Gastrocnemius medialis (tissue), 4 donors: ENCODE measurements at regions not wholly inside any gene's neighbourhood (a gene's known extent, or its start where the extent isn't known, plus 50 kb on each side); places are given as distances from the start of the nearest gene placed in this dataset.

Source experiments
- ATAC-seq, 2 donors: fragments of 150-250 bp; one replicate each; pipeline ENCODE4 v1.9.1; 2016
- DNase-seq, 2 donors: peaks; one replicate each; pipeline ENCODE4 v3.0.0-alpha.2; 2019
- H3K27ac ChIP-seq, 4 donors: fragments of 200-600 bp; sonication (generic); 1 replicate in 1 of 4; 2 replicates in 3 of 4; pipeline ENCODE4 v1.5.1; 2016 to 2018; ENCODE audit warnings: mild to moderate bottlenecking in 2 of 4, moderate library complexity in 1 of 4
- H3K27me3 ChIP-seq, 3 donors: fragments of 200-600 bp; sonication (generic) in 2 of 3; 1 replicate in 1 of 3; 2 replicates in 2 of 3; pipeline versions ENCODE4 v1.5.1 to v1.6.0; 2016 to 2019; ENCODE audit warnings: mild to moderate bottlenecking in 1 of 3, moderate library complexity in 1 of 3
- H3K36me3 ChIP-seq, 2 donors: fragments of 200-600 bp; sonication (generic) in 1 of 2; one replicate each; pipeline ENCODE4 v1.5.1; 2017 to 2018
- H3K4me1 ChIP-seq, 2 donors: fragments of 200-600 bp; sonication (generic) in 1 of 2; one replicate each; pipeline ENCODE4 v1.5.1; 2016 to 2017; ENCODE audit warnings: mild to moderate bottlenecking in 2 of 2
- H3K4me3 ChIP-seq, 4 donors: fragments of 200-600 bp; sonication (generic) in 3 of 4; 1 replicate in 1 of 4; 2 replicates in 3 of 4; pipeline ENCODE4 v1.5.1; 2016 to 2019; ENCODE audit warnings: mild to moderate bottlenecking in 2 of 4
- H3K9me3 ChIP-seq, 3 donors: fragments of 200-600 bp; sonication (generic) in 2 of 3; 1 replicate in 1 of 3; 2 replicates in 2 of 3; pipeline ENCODE4 v1.5.1; 2016 to 2019
- CTCF ChIP-seq, 5 experiments: fragments of 450-650 bp in 3 of 5; fragments of 200-600 bp in 2 of 5; sonication (generic) in 2 of 5; IDR thresholded peaks in 4 of 5; conservative IDR thresholded peaks in 1 of 5; 1 replicate in 4 of 5; 2 replicates in 1 of 5; pipeline ENCODE4 v1.5.1; 2016 to 2019; ENCODE audit warnings: antibody characterized with exemption in 5 of 5, mild to moderate bottlenecking in 3 of 5, moderate library complexity in 3 of 5
- POLR2A ChIP-seq, 2 donors: fragments of 450-650 bp; IDR thresholded peaks; one replicate each; pipeline ENCODE4 v1.6.1; 2017; ENCODE audit warnings: antibody characterized with exemption in 2 of 2, mild to moderate bottlenecking in 2 of 2, moderate library complexity in 2 of 2
- in situ Hi-C, 4 donors: fragments of 200-750 bp; cut with MboI; loops; one replicate each; pipeline versions ENCODE4 v1.15.0 to v1.8.0; 2017; ENCODE audit warnings: low sequenced_read_pairs in 4 of 4
- intact Hi-C: fragments of 100-400 bp; cut with DNase I; formaldehyde crosslinking; loops from one replicate; pipeline ENCODE4 v1.15.1; 2023; ENCODE audit warnings: low total_unique reads

- in situ Hi-C loops (no loop called here), intact Hi-C loops (loop anchor here (10.0 kb wide), 1 partner anchor 174 kb away; the partner anchor contains the start of gene CDC42EP3)
- no peak for TF ChIP-seq POLR2A (IDR thresholded peaks at IDR 0.05)
- no peak for TF ChIP-seq CTCF (IDR thresholded peaks at IDR 0.05 in 4 of 5, conservative IDR thresholded peaks at IDR 0.05 in 1 of 5)
- no peak overlapping the region for H3K4me3 ChIP-seq
- H3K27ac ChIP-seq, result no peak overlapping the region
- no peak for DNase-seq
- peaks cover 12 to 14% of the 10 kb centered on the region in 2 donors for H3K4me1 ChIP-seq
- no peaks in the 10 kb centered on the region for H3K36me3 ChIP-seq
- ATAC-seq, result no peak
- H3K27me3 ChIP-seq, result no peaks in the 10 kb centered on the region
- H3K9me3 ChIP-seq, result no peaks in the 10 kb centered on the region
Measured at GRCh38 chr2:37501113-37501512, 156.7 kb downstream of the QPCT start.

- DNase-seq (peak in 1 of 2 donors; percentile 19), ATAC-seq (peak; percentile 86 to 87)
- intact Hi-C loops, result loop anchor here (5.0 to 10.0 kb wide), 2 partner anchors 39 to 168 kb away; partner anchors contain the start of gene CDC42EP3
- Histone ChIP-seq H3K9me3 (no peaks in the 10 kb centered on the region), H3K27ac (peak overlapping the region; percentile 49 to 79 (median 69)), H3K4me1 (peaks cover 31 to 39% of the 10 kb centered on the region in 2 donors), H3K27me3 (no peaks in the 10 kb centered on the region), H3K36me3 (no peaks in the 10 kb centered on the region), H3K4me3 (no peak overlapping the region)
- in situ Hi-C loops, result no loop called here
- TF ChIP-seq CTCF (IDR thresholded peaks at IDR 0.05 in 4 of 5, conservative IDR thresholded peaks at IDR 0.05 in 1 of 5) (no peak), POLR2A (IDR thresholded peaks at IDR 0.05) (no peak)
Measured at GRCh38 chr2:37506407-37507050, 162.1 kb downstream of the QPCT start.

- H3K27ac ChIP-seq, result peak overlapping the region; percentile 49 to 79 (median 69)
- H3K4me3 ChIP-seq, result no peak overlapping the region
- H3K36me3 ChIP-seq, result no peaks in the 10 kb centered on the region
- peaks cover 31 to 39% of the 10 kb centered on the region in 2 donors for H3K4me1 ChIP-seq
- no peak for DNase-seq
- in situ Hi-C loops, result no loop called here
- TF ChIP-seq POLR2A (IDR thresholded peaks at IDR 0.05), result no peak
- no peak for TF ChIP-seq CTCF (IDR thresholded peaks at IDR 0.05 in 4 of 5, conservative IDR thresholded peaks at IDR 0.05 in 1 of 5)
- intact Hi-C loops, result loop anchor here (5.0 to 10.0 kb wide), 2 partner anchors 40 to 168 kb away; partner anchors contain the start of gene CDC42EP3
- H3K9me3 ChIP-seq, result no peaks in the 10 kb centered on the region
- no peaks in the 10 kb centered on the region for H3K27me3 ChIP-seq
- ATAC-seq, result peak in 1 of 2 donors; percentile 12
Measured at GRCh38 chr2:37507051-37507410, 162.6 kb downstream of the QPCT start.

- H3K27ac ChIP-seq, result peak overlapping the region; percentile 6 to 79 (median 59)
- in situ Hi-C loops, result no loop called here
- DNase-seq (no peak), ATAC-seq (peak; percentile 80 to 88)
- intact Hi-C loops, result loop anchor here (2.0 to 10.0 kb wide), 3 partner anchors 17 to 167 kb away; partner anchors contain the start of gene CDC42EP3
- no peak for TF ChIP-seq CTCF (IDR thresholded peaks at IDR 0.05 in 4 of 5, conservative IDR thresholded peaks at IDR 0.05 in 1 of 5)
- no peak for TF ChIP-seq POLR2A (IDR thresholded peaks at IDR 0.05)
- no peaks in the 10 kb centered on the region for H3K36me3 ChIP-seq
- no peaks in the 10 kb centered on the region for H3K27me3 ChIP-seq
- H3K4me3 ChIP-seq, result no peak overlapping the region
- H3K9me3 ChIP-seq, result no peaks in the 10 kb centered on the region
- H3K4me1 ChIP-seq, result peaks cover 31 to 39% of the 10 kb centered on the region in 2 donors
Measured at GRCh38 chr2:37507703-37508102, 163.3 kb downstream of the QPCT start.
